ENCODE measurements at regions not wholly inside any gene's neighbourhood (a gene's known extent, or its start where the extent isn't known, plus 50 kb on each side); places are given as distances from the start of the nearest gene placed in this dataset.

DNA sequence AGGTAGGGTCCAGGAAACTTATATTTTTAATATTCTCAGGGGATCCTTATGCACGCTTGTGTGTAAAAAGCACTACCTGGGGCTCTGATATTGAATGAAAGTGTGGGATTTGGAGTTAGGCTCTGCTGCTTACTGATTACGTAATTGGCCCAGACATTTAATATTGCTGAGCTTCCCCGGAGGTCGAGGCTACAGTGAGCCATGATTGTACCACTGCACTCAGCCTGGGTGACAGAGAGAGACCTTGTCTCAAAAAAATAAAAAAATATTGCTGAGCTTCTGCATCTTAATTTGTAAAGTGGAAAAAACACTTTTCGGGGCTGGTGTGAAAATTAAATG, 62.2 kb upstream of the KIF26B start:
- H3K79me2 ChIP-seq (ENCODE audit: low read length), result no peaks in the 10 kb centered on the region
- H3K36me3 ChIP-seq (replicated peaks; ENCODE audit: insufficient read depth, low read length), result no peaks in the 10 kb centered on the region
- H2AFZ ChIP-seq (ENCODE audit: low read length), result no peak overlapping the region
- no peaks in the 10 kb centered on the region for H3F3A ChIP-seq (ENCODE audit: insufficient read depth, low read length)
- H3K4me3 ChIP-seq (ENCODE audit: low read length), result no peak overlapping the region
- no peak overlapping the region for H3K4me2 ChIP-seq (ENCODE audit: low read depth, low read length)
- TF ChIP-seq EZH2phosphoT487 (IDR thresholded peaks at IDR 0.05; ENCODE audit: low read length), result no peak
- DNase-seq, result no peak
- H3K27ac ChIP-seq (ENCODE audit: low read length), result no peak overlapping the region
- H3K9me2 ChIP-seq (replicated peaks; ENCODE audit: insufficient read depth, low read length), result no peaks in the 10 kb centered on the region
- no peak overlapping the region for H3K9ac ChIP-seq (ENCODE audit: low read length)
- H4K20me1 ChIP-seq (ENCODE audit: insufficient read depth, low read length), result no peaks in the 10 kb centered on the region
- H3K4me1 ChIP-seq (ENCODE audit: low read length), result no peaks in the 10 kb centered on the region
- no peaks in the 10 kb centered on the region for H3K27me3 ChIP-seq (replicated peaks; ENCODE audit: insufficient read depth, low read length)
- H3K9me3 ChIP-seq (replicated peaks; ENCODE audit: insufficient read depth, low read length), result no peaks in the 10 kb centered on the region

DNA sequence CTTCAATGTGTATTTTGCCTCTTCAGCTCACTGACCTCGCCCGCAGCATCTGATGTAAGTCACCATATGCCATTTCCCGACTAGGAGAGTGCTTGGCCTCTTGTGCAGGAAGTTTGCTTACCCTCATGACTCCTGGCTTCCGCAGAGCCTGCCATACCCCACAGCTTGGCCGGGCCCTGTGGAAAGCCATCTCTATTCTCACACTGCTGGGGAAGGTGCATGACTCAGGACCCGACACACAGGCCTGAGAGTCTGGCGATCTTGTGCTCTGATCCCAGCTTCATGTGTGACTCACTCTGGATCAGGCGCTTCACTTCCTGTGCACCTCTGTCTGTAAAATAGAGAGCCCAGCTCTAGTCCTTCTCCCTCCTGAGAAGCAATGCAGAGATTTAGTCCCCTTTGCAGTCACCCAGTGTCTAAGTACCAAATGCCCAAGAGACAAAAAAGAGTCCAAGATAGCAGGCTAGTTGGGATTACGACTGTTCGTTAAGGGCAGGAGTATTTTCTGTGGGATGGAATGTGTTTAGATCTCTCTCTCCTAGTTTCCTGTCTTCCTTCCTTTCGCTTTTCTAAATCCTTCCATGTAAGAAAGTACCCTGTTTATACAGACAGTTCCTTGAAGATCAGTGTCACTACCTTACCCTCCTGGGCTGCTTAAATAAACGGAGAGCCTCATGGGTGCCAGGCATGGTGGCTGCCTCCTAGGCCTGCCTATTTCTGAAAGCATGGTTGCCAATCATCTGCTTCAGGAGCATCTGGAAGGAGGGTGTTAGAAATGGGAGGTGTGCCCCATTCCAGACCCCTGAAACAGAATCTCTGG, 62.8 kb upstream of the KIF26B start:
- Histone ChIP-seq H3K9ac (ENCODE audit: low read length) (no peak overlapping the region), H3K4me3 (ENCODE audit: low read length) (no peak overlapping the region), H3K27ac (ENCODE audit: low read length) (no peak overlapping the region), H2AFZ (ENCODE audit: low read length) (no peak overlapping the region), H3K9me2 (replicated peaks; ENCODE audit: insufficient read depth, low read length) (no peaks in the 10 kb centered on the region), H3K79me2 (ENCODE audit: low read length) (no peaks in the 10 kb centered on the region), H3K4me2 (ENCODE audit: low read depth, low read length) (no peak overlapping the region), H3F3A (ENCODE audit: insufficient read depth, low read length) (no peaks in the 10 kb centered on the region), H3K36me3 (replicated peaks; ENCODE audit: insufficient read depth, low read length) (no peaks in the 10 kb centered on the region), H3K27me3 (replicated peaks; ENCODE audit: insufficient read depth, low read length) (no peaks in the 10 kb centered on the region), H4K20me1 (ENCODE audit: insufficient read depth, low read length) (no peaks in the 10 kb centered on the region), H3K4me1 (ENCODE audit: low read length) (no peaks in the 10 kb centered on the region), H3K9me3 (replicated peaks; ENCODE audit: insufficient read depth, low read length) (no peaks in the 10 kb centered on the region)
- DNase-seq, result no peak
- TF ChIP-seq EZH2phosphoT487 (IDR thresholded peaks at IDR 0.05; ENCODE audit: low read length) (no peak), EZH2 (optimal IDR thresholded peaks at IDR 0.05; ENCODE audit: low read depth, low read length) (no peak)
- TF ChIP-seq, protein P1, sequence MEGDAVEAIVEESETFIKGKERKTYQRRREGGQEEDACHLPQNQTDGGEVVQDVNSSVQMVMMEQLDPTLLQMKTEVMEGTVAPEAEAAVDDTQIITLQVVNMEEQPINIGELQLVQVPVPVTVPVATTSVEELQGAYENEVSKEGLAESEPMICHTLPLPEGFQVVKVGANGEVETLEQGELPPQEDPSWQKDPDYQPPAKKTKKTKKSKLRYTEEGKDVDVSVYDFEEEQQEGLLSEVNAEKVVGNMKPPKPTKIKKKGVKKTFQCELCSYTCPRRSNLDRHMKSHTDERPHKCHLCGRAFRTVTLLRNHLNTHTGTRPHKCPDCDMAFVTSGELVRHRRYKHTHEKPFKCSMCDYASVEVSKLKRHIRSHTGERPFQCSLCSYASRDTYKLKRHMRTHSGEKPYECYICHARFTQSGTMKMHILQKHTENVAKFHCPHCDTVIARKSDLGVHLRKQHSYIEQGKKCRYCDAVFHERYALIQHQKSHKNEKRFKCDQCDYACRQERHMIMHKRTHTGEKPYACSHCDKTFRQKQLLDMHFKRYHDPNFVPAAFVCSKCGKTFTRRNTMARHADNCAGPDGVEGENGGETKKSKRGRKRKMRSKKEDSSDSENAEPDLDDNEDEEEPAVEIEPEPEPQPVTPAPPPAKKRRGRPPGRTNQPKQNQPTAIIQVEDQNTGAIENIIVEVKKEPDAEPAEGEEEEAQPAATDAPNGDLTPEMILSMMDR (IDR thresholded peaks at IDR 0.05; ENCODE audit: low read length), result no peak

DNA sequence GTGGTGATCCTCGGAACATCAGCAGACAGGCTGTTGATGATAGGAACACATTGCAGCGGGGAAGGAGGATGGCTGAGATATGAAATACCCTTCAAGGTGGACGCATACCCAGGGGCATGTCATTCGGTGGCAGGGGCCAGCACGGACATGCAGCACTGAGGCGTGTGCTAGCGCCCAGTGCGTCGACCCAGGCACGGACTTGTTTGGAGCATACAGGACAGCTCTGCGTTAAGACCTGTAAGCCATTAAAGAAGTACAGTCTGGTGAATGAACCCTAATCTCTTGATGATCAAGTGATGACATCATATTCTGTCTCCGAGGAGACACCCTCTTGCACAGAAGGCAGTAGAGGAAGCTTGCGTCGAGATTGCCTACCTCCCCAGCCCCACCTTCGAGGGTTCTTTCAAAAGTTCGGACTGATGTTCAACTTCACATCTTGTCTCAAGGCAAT, 63.6 kb upstream of the KIF26B start:
- Histone ChIP-seq H2AFZ (ENCODE audit: low read length) (no peak overlapping the region), H3K4me1 (ENCODE audit: low read length) (no peaks in the 10 kb centered on the region), H3K9ac (ENCODE audit: low read length) (no peak overlapping the region), H3F3A (ENCODE audit: insufficient read depth, low read length) (no peaks in the 10 kb centered on the region), H3K27me3 (replicated peaks; ENCODE audit: insufficient read depth, low read length) (no peaks in the 10 kb centered on the region), H3K4me2 (ENCODE audit: low read depth, low read length) (no peak overlapping the region), H3K79me2 (ENCODE audit: low read length) (no peaks in the 10 kb centered on the region), H4K20me1 (ENCODE audit: insufficient read depth, low read length) (no peaks in the 10 kb centered on the region), H3K9me3 (replicated peaks; ENCODE audit: insufficient read depth, low read length) (no peaks in the 10 kb centered on the region), H3K4me3 (ENCODE audit: low read length) (no peak overlapping the region), H3K36me3 (replicated peaks; ENCODE audit: insufficient read depth, low read length) (no peaks in the 10 kb centered on the region), H3K9me2 (replicated peaks; ENCODE audit: insufficient read depth, low read length) (no peaks in the 10 kb centered on the region), H3K27ac (ENCODE audit: low read length) (no peak overlapping the region)
- DNase-seq, result no peak
- no peak for TF ChIP-seq EZH2 (optimal IDR thresholded peaks at IDR 0.05; ENCODE audit: low read depth, low read length)
- no peak for TF ChIP-seq EZH2phosphoT487 (IDR thresholded peaks at IDR 0.05; ENCODE audit: low read length)
- TF ChIP-seq, protein P1 (IDR thresholded peaks at IDR 0.05; ENCODE audit: low read length), result no peak

DNA sequence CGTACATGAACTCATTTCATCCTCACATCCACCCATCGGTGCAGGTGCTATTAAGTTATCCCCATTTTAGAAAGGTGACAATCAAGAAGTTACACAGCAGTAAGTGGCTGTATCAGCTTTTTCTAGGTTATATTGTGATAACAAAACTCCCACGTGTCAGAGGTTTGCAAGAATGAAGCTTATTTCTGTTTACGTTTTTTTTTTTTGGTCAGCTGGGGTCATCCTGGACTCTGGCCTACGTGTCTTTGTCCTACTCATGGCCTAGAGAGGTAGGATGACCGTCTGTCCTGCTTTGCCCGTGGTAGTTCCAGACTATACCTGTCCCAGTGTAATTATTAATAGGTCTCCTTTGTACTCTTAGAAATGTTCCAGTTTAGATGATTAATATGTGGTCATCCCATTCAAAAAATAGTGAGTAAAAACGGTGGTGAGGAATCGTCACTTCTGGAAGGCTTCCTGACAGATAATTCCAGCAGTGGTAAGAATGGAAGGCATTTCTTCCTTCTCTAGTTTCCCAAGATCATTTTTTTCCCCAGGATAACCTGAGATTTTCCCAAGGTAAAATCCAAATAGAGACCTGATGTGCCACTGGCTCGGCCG, 64.2 kb upstream of the KIF26B start:
- Histone ChIP-seq H3K27ac (ENCODE audit: low read length) (no peak overlapping the region), H3K4me3 (ENCODE audit: low read length) (no peak overlapping the region), H3K9ac (ENCODE audit: low read length) (no peak overlapping the region), H3K27me3 (replicated peaks; ENCODE audit: insufficient read depth, low read length) (no peaks in the 10 kb centered on the region), H3K9me3 (replicated peaks; ENCODE audit: insufficient read depth, low read length) (no peaks in the 10 kb centered on the region), H4K20me1 (ENCODE audit: insufficient read depth, low read length) (no peaks in the 10 kb centered on the region), H2AFZ (ENCODE audit: low read length) (no peak overlapping the region), H3K79me2 (ENCODE audit: low read length) (no peaks in the 10 kb centered on the region), H3K4me1 (ENCODE audit: low read length) (no peaks in the 10 kb centered on the region), H3K4me2 (ENCODE audit: low read depth, low read length) (no peak overlapping the region), H3K9me2 (replicated peaks; ENCODE audit: insufficient read depth, low read length) (no peaks in the 10 kb centered on the region), H3K36me3 (replicated peaks; ENCODE audit: insufficient read depth, low read length) (no peaks in the 10 kb centered on the region), H3F3A (ENCODE audit: insufficient read depth, low read length) (no peaks in the 10 kb centered on the region)
- no peak for TF ChIP-seq EZH2 (optimal IDR thresholded peaks at IDR 0.05; ENCODE audit: low read depth, low read length)
- no peak for TF ChIP-seq EZH2phosphoT487 (IDR thresholded peaks at IDR 0.05; ENCODE audit: low read length)
- TF ChIP-seq, protein P1 (IDR thresholded peaks at IDR 0.05; ENCODE audit: low read length), result no peak
- no peak for DNase-seq

Measured in MM.1S (cell line).